Progenitor cell of endocrine pancreas (in vitro differentiated cells): ENCODE measurements at regions not wholly inside any gene's neighbourhood (a gene's known extent, or its start where the extent isn't known, plus 50 kb on each side); places are given as distances from the start of the nearest gene placed in this dataset.

Source experiments
- DNase-seq: peaks from one replicate; pipeline ENCODE4 v3.0.0; 2021; ENCODE audit warnings: low spot score; ENCODE audit not compliant: unreplicated experiment
- H3K27ac Mint-ChIP-seq: 2 replicates; pipeline ENCODE4 v1.8.0; 2021; ENCODE audit warnings: mild to moderate bottlenecking, moderate library complexity, mixed read lengths
- H3K27me3 Mint-ChIP-seq: 2 replicates; pipeline ENCODE4 v1.8.0; 2021; ENCODE audit warnings: mixed read lengths
- H3K36me3 Mint-ChIP-seq: 2 replicates; pipeline ENCODE4 v1.8.0; 2022; ENCODE audit warnings: mixed read lengths; ENCODE audit not compliant: insufficient read depth
- H3K4me1 Mint-ChIP-seq: 2 replicates; pipeline ENCODE4 v1.8.0; 2021; ENCODE audit warnings: low read depth, mixed read lengths
- H3K4me3 Mint-ChIP-seq: 2 replicates; pipeline ENCODE4 v1.8.0; 2021; ENCODE audit warnings: low read depth, mild to moderate bottlenecking, moderate library complexity, mixed read lengths
- H3K9me3 Mint-ChIP-seq: 2 replicates; pipeline ENCODE4 v1.8.0; 2021; ENCODE audit warnings: low read depth, mixed read lengths
- TF ChIP-seq, protein P1 (sequence below): fragments of 200-600 bp; sonication (generic); IDR thresholded peaks from one replicate; pipeline ENCODE4 v1.5.0; 2021; ENCODE audit warnings: antibody characterized with exemption, mild to moderate bottlenecking; ENCODE audit not compliant: unreplicated experiment

DNA sequence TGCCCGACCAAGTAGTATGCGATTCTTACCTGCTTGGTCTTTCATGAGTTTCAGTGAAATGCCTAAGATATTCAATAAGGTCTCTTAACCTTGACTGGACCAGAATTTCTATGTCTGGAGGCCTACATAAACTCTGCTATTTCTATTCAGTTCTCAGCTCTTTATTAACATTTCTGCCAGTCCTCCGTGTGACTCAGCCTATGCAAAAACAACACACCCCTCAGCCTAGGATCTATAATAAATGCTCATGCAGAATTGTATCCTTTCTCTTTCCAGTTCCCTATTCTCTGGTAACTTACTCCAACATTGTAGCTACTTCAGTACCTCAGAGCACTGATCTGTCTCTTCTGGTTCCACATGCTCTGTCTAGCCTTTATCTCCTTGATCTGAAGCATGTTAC, 1507.4 kb downstream of the CDH11 start:
- no peak for DNase-seq
- Mint-ChIP-seq H3K27me3 (no peaks in the 10 kb centered on the region), H3K36me3 (no peaks in the 10 kb centered on the region), H3K4me1 (no peaks in the 10 kb centered on the region), H3K4me3 (no peak overlapping the region), H3K27ac (no peak overlapping the region), H3K9me3 (peaks cover 16% of the 10 kb centered on the region)
- TF ChIP-seq, protein P1, sequence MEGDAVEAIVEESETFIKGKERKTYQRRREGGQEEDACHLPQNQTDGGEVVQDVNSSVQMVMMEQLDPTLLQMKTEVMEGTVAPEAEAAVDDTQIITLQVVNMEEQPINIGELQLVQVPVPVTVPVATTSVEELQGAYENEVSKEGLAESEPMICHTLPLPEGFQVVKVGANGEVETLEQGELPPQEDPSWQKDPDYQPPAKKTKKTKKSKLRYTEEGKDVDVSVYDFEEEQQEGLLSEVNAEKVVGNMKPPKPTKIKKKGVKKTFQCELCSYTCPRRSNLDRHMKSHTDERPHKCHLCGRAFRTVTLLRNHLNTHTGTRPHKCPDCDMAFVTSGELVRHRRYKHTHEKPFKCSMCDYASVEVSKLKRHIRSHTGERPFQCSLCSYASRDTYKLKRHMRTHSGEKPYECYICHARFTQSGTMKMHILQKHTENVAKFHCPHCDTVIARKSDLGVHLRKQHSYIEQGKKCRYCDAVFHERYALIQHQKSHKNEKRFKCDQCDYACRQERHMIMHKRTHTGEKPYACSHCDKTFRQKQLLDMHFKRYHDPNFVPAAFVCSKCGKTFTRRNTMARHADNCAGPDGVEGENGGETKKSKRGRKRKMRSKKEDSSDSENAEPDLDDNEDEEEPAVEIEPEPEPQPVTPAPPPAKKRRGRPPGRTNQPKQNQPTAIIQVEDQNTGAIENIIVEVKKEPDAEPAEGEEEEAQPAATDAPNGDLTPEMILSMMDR: no peak

DNA sequence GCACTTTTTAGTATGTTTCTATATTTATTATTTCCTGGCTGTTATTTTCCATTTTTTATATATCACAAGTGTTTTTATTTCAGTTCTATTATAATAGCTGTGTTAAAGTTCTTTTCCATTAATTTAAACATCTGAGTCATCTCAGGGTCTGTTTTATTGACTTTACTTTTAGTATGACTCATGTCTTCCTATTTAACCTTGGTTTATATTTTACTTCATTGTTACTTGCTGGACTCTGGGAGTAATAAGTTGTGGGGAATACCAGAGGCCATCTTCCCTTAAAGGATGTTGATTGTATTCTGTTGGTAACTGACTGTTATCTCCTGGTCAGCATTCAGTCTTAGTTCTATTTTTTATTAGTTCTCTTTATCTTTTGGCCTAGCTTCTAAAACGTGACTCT, 1508.2 kb downstream of the CDH11 start:
- TF ChIP-seq, protein P1: no peak
- peaks cover 16% of the 10 kb centered on the region for H3K9me3 Mint-ChIP-seq
- H3K27me3 Mint-ChIP-seq: no peaks in the 10 kb centered on the region
- H3K4me1 Mint-ChIP-seq: no peaks in the 10 kb centered on the region
- no peaks in the 10 kb centered on the region for H3K36me3 Mint-ChIP-seq
- DNase-seq: no peak
- H3K27ac Mint-ChIP-seq: no peak overlapping the region
- H3K4me3 Mint-ChIP-seq: no peak overlapping the region

- H3K27ac Mint-ChIP-seq: no peak overlapping the region
- no peaks in the 10 kb centered on the region for H3K27me3 Mint-ChIP-seq
- peaks cover 16% of the 10 kb centered on the region for H3K9me3 Mint-ChIP-seq
- TF ChIP-seq, protein P1: no peak
- H3K4me3 Mint-ChIP-seq: no peak overlapping the region
- no peak for DNase-seq
- no peaks in the 10 kb centered on the region for H3K36me3 Mint-ChIP-seq
- no peaks in the 10 kb centered on the region for H3K4me1 Mint-ChIP-seq
Measured at GRCh38 chr16:63612462-63613227, 1509.2 kb downstream of the CDH11 start.

GRCh38 chr16:63606778-63607177, 1515.1 kb downstream of the CDH11 start:
- no peak for DNase-seq
- H3K9me3 Mint-ChIP-seq: peaks cover 8% of the 10 kb centered on the region
- H3K27me3 Mint-ChIP-seq: no peaks in the 10 kb centered on the region
- H3K4me1 Mint-ChIP-seq: no peaks in the 10 kb centered on the region
- H3K27ac Mint-ChIP-seq: no peak overlapping the region
- no peaks in the 10 kb centered on the region for H3K36me3 Mint-ChIP-seq
- TF ChIP-seq, protein P1: no peak
- no peak overlapping the region for H3K4me3 Mint-ChIP-seq

DNA sequence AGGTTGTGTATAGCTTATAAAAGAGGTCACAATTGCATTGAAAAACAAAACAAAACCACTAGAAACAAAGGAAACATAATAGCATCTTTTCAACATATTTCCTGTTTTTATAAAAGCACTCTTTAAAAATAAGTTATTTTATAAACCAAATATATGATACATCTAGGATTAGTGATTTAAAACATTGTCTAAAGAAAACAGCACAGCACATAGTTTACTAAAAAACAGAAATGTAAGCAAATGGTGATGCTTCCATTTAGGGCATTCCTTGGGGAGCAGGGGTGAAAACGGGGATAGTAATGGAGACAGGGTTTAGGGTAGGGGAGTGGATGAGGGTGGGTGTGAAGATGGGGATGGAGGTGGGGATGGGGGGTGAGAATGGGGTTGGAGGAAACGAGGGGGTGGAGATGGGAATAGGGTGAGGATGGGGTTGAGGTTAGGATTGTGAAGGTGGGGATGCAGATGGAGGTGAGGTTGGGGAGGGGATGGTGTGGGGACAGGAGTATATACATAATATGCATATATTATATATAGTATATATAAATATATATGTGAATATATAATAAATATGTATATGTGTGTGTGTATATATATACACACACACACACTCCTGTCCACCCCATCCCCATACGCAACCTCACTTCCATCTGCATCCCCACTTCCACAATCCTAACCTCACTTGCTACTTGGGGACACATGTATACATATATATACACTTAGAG, 1519.5 kb downstream of the CDH11 start:
- Mint-ChIP-seq H3K27me3 (no peaks in the 10 kb centered on the region), H3K27ac (no peak overlapping the region), H3K4me1 (no peaks in the 10 kb centered on the region), H3K36me3 (no peaks in the 10 kb centered on the region), H3K9me3 (no peaks in the 10 kb centered on the region), H3K4me3 (no peak overlapping the region)
- TF ChIP-seq, protein P1: no peak
- DNase-seq: no peak
